ENCODE measurements at regions not wholly inside any gene's neighbourhood (a gene's known extent, or its start where the extent isn't known, plus 50 kb on each side); places are given as distances from the start of the nearest gene placed in this dataset.

GRCh38 chr12:94873734-94874517 is 129.6 kb downstream of the NDUFA12 start:
- H3K4me3 ChIP-seq (ENCODE audit: low read depth in 1 of 2, low read length in 2 of 2) = peak overlapping the region; percentile 53 to 78
- H3K27me3 ChIP-seq (ENCODE audit: low read depth, low read length) = peaks cover 13% of the 10 kb centered on the region
- peaks cover 0 to 21% of the 10 kb centered on the region in 2 donors for H3K4me1 ChIP-seq (ENCODE audit: control insufficient read depth in 1 of 2, insufficient read depth in 2 of 2, low read length in 2 of 2)
- H3K36me3 ChIP-seq (ENCODE audit: control insufficient read depth in 1 of 2, insufficient read depth in 2 of 2, low read length in 2 of 2) = no peaks in the 10 kb centered on the region
- no peak overlapping the region for H3K27ac ChIP-seq (ENCODE audit: low read length)
- no peaks in the 10 kb centered on the region for H3K9me3 ChIP-seq (ENCODE audit: control insufficient read depth in 1 of 2, low read length in 2 of 2)

DNA sequence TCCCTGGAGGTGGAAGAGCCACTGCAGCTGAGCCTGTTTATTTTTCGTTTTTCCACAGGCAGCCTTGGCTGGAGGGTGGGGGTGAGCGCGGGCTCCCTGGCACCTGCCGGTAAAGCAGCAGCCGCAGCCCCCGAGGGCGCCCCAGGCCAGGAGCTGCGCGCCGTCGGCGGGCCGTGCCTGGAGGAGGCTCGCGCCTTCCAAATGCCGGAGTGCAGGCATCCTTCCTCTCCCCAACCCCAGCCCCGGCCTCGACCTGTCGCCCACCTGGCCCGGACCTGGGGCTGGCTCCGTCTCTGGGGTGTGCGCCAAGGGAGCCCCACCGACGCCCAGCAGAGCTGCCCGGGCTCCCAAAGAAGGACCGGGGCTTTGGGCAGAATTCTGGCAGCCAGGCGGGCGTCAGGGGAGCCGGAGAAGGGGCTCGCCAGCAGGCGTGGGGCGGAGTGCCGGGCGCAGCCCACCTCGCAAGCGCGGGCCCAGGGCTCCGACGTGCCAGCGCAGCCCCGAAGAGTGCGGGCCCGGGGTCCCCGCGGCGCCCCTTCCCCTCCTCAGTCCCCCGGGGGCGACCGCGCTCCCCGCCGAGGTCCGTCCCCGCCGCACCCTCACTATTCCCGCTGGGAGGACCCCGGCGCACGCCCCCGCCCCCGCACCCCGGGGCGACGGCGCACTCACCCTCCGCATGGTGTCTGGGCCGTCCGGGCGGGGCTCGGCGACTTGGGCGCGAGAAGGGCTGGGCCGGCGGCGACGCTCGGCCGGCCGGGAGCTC is 130.3 kb downstream of the NDUFA12 start:
- H3K27me3 ChIP-seq (ENCODE audit: low read depth, low read length) = peaks cover 13% of the 10 kb centered on the region
- no peak overlapping the region for H3K27ac ChIP-seq (ENCODE audit: low read length)
- H3K9me3 ChIP-seq (ENCODE audit: control insufficient read depth in 1 of 2, low read length in 2 of 2) = no peaks in the 10 kb centered on the region
- no peaks in the 10 kb centered on the region for H3K36me3 ChIP-seq (ENCODE audit: control insufficient read depth in 1 of 2, insufficient read depth in 2 of 2, low read length in 2 of 2)
- peak overlapping the region; percentile 31 to 78 for H3K4me3 ChIP-seq (ENCODE audit: low read depth in 1 of 2, low read length in 2 of 2)
- peaks cover 0 to 21% of the 10 kb centered on the region in 2 donors for H3K4me1 ChIP-seq (ENCODE audit: control insufficient read depth in 1 of 2, insufficient read depth in 2 of 2, low read length in 2 of 2)

GRCh38 chr12:94872671-94872970 is 130.9 kb downstream of the NDUFA12 start:
- Histone ChIP-seq H3K36me3 (ENCODE audit: control insufficient read depth in 1 of 2, insufficient read depth in 2 of 2, low read length in 2 of 2) (no peaks in the 10 kb centered on the region), H3K9me3 (ENCODE audit: control insufficient read depth in 1 of 2, low read length in 2 of 2) (no peaks in the 10 kb centered on the region), H3K4me3 (ENCODE audit: low read depth in 1 of 2, low read length in 2 of 2) (peak overlapping the region; percentile 31 to 78), H3K27ac (ENCODE audit: low read length) (no peak overlapping the region), H3K4me1 (ENCODE audit: control insufficient read depth in 1 of 2, insufficient read depth in 2 of 2, low read length in 2 of 2) (peaks cover 0 to 21% of the 10 kb centered on the region in 2 donors), H3K27me3 (ENCODE audit: low read depth, low read length) (peaks cover 13% of the 10 kb centered on the region)

- Histone ChIP-seq H3K9me3 (ENCODE audit: control insufficient read depth in 1 of 2, low read length in 2 of 2) (no peaks in the 10 kb centered on the region), H3K4me3 (ENCODE audit: low read depth in 1 of 2, low read length in 2 of 2) (peak overlapping the region; percentile 31 to 78), H3K4me1 (ENCODE audit: control insufficient read depth in 1 of 2, insufficient read depth in 2 of 2, low read length in 2 of 2) (peaks cover 0 to 21% of the 10 kb centered on the region in 2 donors), H3K27me3 (ENCODE audit: low read depth, low read length) (peaks cover 13% of the 10 kb centered on the region), H3K36me3 (ENCODE audit: control insufficient read depth in 1 of 2, insufficient read depth in 2 of 2, low read length in 2 of 2) (no peaks in the 10 kb centered on the region), H3K27ac (ENCODE audit: low read length) (no peak overlapping the region)
These were observed 131.4 kb downstream of the NDUFA12 start for GRCh38 chr12:94872007-94872653.

DNA sequence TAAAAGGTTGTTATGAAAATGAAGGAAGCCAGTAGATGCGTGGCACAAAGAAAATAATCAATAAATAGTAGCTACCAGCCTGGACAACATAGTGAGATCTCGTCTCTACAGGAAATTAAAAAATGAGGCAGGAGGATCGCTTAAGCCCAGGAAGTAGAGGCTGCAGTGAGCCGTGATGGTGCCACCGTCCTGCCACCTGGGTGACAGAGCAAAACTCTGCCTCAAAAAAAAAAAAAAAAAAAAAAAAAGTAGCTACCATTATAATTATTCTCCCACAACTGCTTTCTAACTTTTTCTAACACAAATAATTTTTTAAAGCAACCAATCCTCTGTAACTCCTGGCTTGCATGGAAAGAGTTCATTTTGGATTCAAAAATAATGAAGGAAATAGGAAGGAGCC is 133.0 kb downstream of the NDUFA12 start:
- no peak overlapping the region for H3K4me3 ChIP-seq (ENCODE audit: low read depth in 1 of 2, low read length in 2 of 2)
- no peaks in the 10 kb centered on the region for H3K36me3 ChIP-seq (ENCODE audit: control insufficient read depth in 1 of 2, insufficient read depth in 2 of 2, low read length in 2 of 2)
- peaks cover 13% of the 10 kb centered on the region for H3K27me3 ChIP-seq (ENCODE audit: low read depth, low read length)
- peaks cover 0 to 29% of the 10 kb centered on the region in 2 donors for H3K4me1 ChIP-seq (ENCODE audit: control insufficient read depth in 1 of 2, insufficient read depth in 2 of 2, low read length in 2 of 2)
- no peaks in the 10 kb centered on the region for H3K9me3 ChIP-seq (ENCODE audit: control insufficient read depth in 1 of 2, low read length in 2 of 2)
- H3K27ac ChIP-seq (ENCODE audit: low read length) = no peak overlapping the region

- Histone ChIP-seq H3K4me1 (ENCODE audit: control insufficient read depth in 1 of 2, insufficient read depth in 2 of 2, low read length in 2 of 2) (peaks cover 0 to 26% of the 10 kb centered on the region in 2 donors), H3K36me3 (ENCODE audit: control insufficient read depth in 1 of 2, insufficient read depth in 2 of 2, low read length in 2 of 2) (no peaks in the 10 kb centered on the region), H3K27ac (ENCODE audit: low read length) (no peak overlapping the region), H3K9me3 (ENCODE audit: control insufficient read depth in 1 of 2, low read length in 2 of 2) (no peaks in the 10 kb centered on the region), H3K4me3 (ENCODE audit: low read depth in 1 of 2, low read length in 2 of 2) (no peak overlapping the region), H3K27me3 (ENCODE audit: low read depth, low read length) (peaks cover 4% of the 10 kb centered on the region)
These were observed 135.3 kb downstream of the NDUFA12 start for GRCh38 chr12:94868161-94868560.

- Histone ChIP-seq H3K4me1 (ENCODE audit: control insufficient read depth in 1 of 2, insufficient read depth in 2 of 2, low read length in 2 of 2) (peaks cover 0 to 23% of the 10 kb centered on the region in 2 donors), H3K4me3 (ENCODE audit: low read depth in 1 of 2, low read length in 2 of 2) (no peak overlapping the region), H3K9me3 (ENCODE audit: control insufficient read depth in 1 of 2, low read length in 2 of 2) (no peaks in the 10 kb centered on the region), H3K27me3 (ENCODE audit: low read depth, low read length) (peaks cover 4% of the 10 kb centered on the region), H3K27ac (ENCODE audit: low read length) (no peak overlapping the region), H3K36me3 (ENCODE audit: control insufficient read depth in 1 of 2, insufficient read depth in 2 of 2, low read length in 2 of 2) (no peaks in the 10 kb centered on the region)
These were observed 136.2 kb downstream of the NDUFA12 start for GRCh38 chr12:94867066-94867855.

GRCh38 chr12:94864987-94865386 is 138.5 kb downstream of the NDUFA12 start:
- H3K27ac ChIP-seq (ENCODE audit: low read length) = no peak overlapping the region

GRCh38 chr12:94863321-94864035 is 140.0 kb downstream of the NDUFA12 start:
- no peak overlapping the region for H3K4me3 ChIP-seq (ENCODE audit: low read depth in 1 of 2, low read length in 2 of 2)
- no peaks in the 10 kb centered on the region for H3K27me3 ChIP-seq (ENCODE audit: low read depth, low read length)
- no peaks in the 10 kb centered on the region for H3K36me3 ChIP-seq (ENCODE audit: control insufficient read depth in 1 of 2, insufficient read depth in 2 of 2, low read length in 2 of 2)
- H3K9me3 ChIP-seq (ENCODE audit: control insufficient read depth in 1 of 2, low read length in 2 of 2) = no peaks in the 10 kb centered on the region
- peaks cover 0 to 23% of the 10 kb centered on the region in 2 donors for H3K4me1 ChIP-seq (ENCODE audit: control insufficient read depth in 1 of 2, insufficient read depth in 2 of 2, low read length in 2 of 2)
- H3K27ac ChIP-seq (ENCODE audit: low read length) = no peak overlapping the region

More at GRCh38 chr12:94864987-94865386, 138.5 kb downstream of the NDUFA12 start:
- Histone ChIP-seq H3K27me3 (ENCODE audit: low read depth, low read length) (no peaks in the 10 kb centered on the region), H3K4me1 (ENCODE audit: control insufficient read depth in 1 of 2, insufficient read depth in 2 of 2, low read length in 2 of 2) (peaks cover 0 to 23% of the 10 kb centered on the region in 2 donors), H3K9me3 (ENCODE audit: control insufficient read depth in 1 of 2, low read length in 2 of 2) (no peaks in the 10 kb centered on the region), H3K4me3 (ENCODE audit: low read depth in 1 of 2, low read length in 2 of 2) (no peak overlapping the region), H3K36me3 (ENCODE audit: control insufficient read depth in 1 of 2, insufficient read depth in 2 of 2, low read length in 2 of 2) (no peaks in the 10 kb centered on the region)

- H3K27me3 ChIP-seq (ENCODE audit: low read depth, low read length) = no peaks in the 10 kb centered on the region
- H3K4me1 ChIP-seq (ENCODE audit: control insufficient read depth in 1 of 2, insufficient read depth in 2 of 2, low read length in 2 of 2) = peaks cover 0 to 23% of the 10 kb centered on the region in 2 donors
- H3K9me3 ChIP-seq (ENCODE audit: control insufficient read depth in 1 of 2, low read length in 2 of 2) = no peaks in the 10 kb centered on the region
- H3K36me3 ChIP-seq (ENCODE audit: control insufficient read depth in 1 of 2, insufficient read depth in 2 of 2, low read length in 2 of 2) = no peaks in the 10 kb centered on the region
- H3K27ac ChIP-seq (ENCODE audit: low read length) = no peak overlapping the region
- H3K4me3 ChIP-seq (ENCODE audit: low read depth in 1 of 2, low read length in 2 of 2) = no peak overlapping the region
These were observed 141.1 kb downstream of the NDUFA12 start for GRCh38 chr12:94862421-94862820.
